IMR-90 (cell line): ENCODE measurements at regions not wholly inside any gene's neighbourhood (a gene's known extent, or its start where the extent isn't known, plus 50 kb on each side); places are given as distances from the start of the nearest gene placed in this dataset.

Experiments
- ATAC-seq: fragments of 200-7000 bp; cut with Tn5 transposase; 2 replicates; pipeline ENCODE4 v1.9.1; 2020; ENCODE audit warnings: low read depth, mild to moderate bottlenecking, moderate library complexity
- BruUV-seq: library from RNA; stranded (reverse); fragments of 400-500 nt; replicated peaks from 2 replicates; lab custom pipeline; 2021; lab: Mats Ljungman, UMichigan
- CTCF ChIA-PET: fragments of 300-600 bp; formaldehyde crosslinking; extraction: SDS; loops from one replicate; lab custom pipeline; 2021; ENCODE audit warnings: antibody characterized with exemption; lab: Yijun Ruan, JAX
- POLR2A ChIA-PET: fragments of 300-600 bp; sonication (Branson Sonifier 250); formaldehyde crosslinking; loops from one replicate; lab custom pipeline; 2022; ENCODE audit warnings: antibody characterized with exemption; ENCODE audit not compliant: unreplicated experiment; lab: Charles Lee
- DNase-seq: peaks from one replicate; pipeline ENCODE4 v3.0.0; 2013
- H2AFZ ChIP-seq: replicated peaks from 2 replicates; pipeline ENCODE3; 2013; ENCODE audit warnings: low read length, mild to moderate bottlenecking; ENCODE audit not compliant: poor library complexity
- H2AK5ac ChIP-seq: 2 replicates; pipeline ENCODE4 v1.6.1; 2013; ENCODE audit warnings: low read depth, low read length, inconsistent platforms
- H2AK9ac ChIP-seq: replicated peaks from 2 replicates; pipeline ENCODE3; 2013; ENCODE audit warnings: mild to moderate bottlenecking, low read depth, low read length, moderate library complexity; ENCODE audit not compliant: poor library complexity
- H2BK120ac ChIP-seq: 2 replicates; pipeline ENCODE4 v1.6.1; 2013; ENCODE audit warnings: low read depth, low read length, inconsistent platforms
- H2BK15ac ChIP-seq: 3 replicates; pipeline ENCODE4 v1.6.1; 2013; ENCODE audit warnings: low read depth, low read length, inconsistent platforms
- H2BK20ac ChIP-seq: 2 replicates; pipeline ENCODE4 v1.6.1; 2013; ENCODE audit warnings: low read depth, mild to moderate bottlenecking, inconsistent platforms, low read length, moderate library complexity
- H2BK5ac ChIP-seq: 2 replicates; pipeline ENCODE4 v1.6.1; 2013; ENCODE audit warnings: mild to moderate bottlenecking, low read depth, low read length, inconsistent platforms; ENCODE audit not compliant: poor library complexity, severe bottlenecking
- H3K14ac ChIP-seq: replicated peaks from 2 replicates; pipeline ENCODE4 v1.6.1; 2013; ENCODE audit warnings: low read depth, low read length, inconsistent platforms
- H3K18ac ChIP-seq: 2 replicates; pipeline ENCODE4 v1.6.1; 2013; ENCODE audit warnings: low read depth, low read length, control low read depth
- H3K23ac ChIP-seq: 2 replicates; pipeline ENCODE4 v1.6.1; 2013; ENCODE audit warnings: low read depth, low read length, inconsistent platforms
- H3K27ac ChIP-seq: 2 replicates; pipeline ENCODE4 v1.5.1; 2013; ENCODE audit warnings: mild to moderate bottlenecking, control low read depth, low read length; ENCODE audit not compliant: insufficient read depth
- H3K27me3 ChIP-seq: 2 replicates; pipeline ENCODE4 v1.6.1; 2013; ENCODE audit warnings: low read length; ENCODE audit not compliant: control insufficient read depth, insufficient read depth
- H3K36me3 ChIP-seq: 2 replicates; pipeline ENCODE4 v1.6.1; 2013; ENCODE audit warnings: low read length, mixed read lengths; ENCODE audit not compliant: control insufficient read depth, insufficient read depth
- H3K4ac ChIP-seq: 2 replicates; pipeline ENCODE4 v1.6.1; 2013; ENCODE audit warnings: low read depth, low read length, inconsistent platforms
- H3K4me1 ChIP-seq: 2 replicates; pipeline ENCODE4 v1.6.1; 2013; ENCODE audit warnings: low read length, mixed read lengths; ENCODE audit not compliant: control insufficient read depth, insufficient read depth
- H3K4me2 ChIP-seq: 2 replicates; pipeline ENCODE4 v1.6.1; 2013; ENCODE audit warnings: low read depth, mild to moderate bottlenecking, control low read depth, low read length, moderate library complexity
- H3K4me3 ChIP-seq: 2 replicates; pipeline ENCODE4 v1.5.1; 2013; ENCODE audit warnings: low read depth, mild to moderate bottlenecking, control low read depth, low read length, moderate library complexity; ENCODE audit not compliant: insufficient read depth
- H3K56ac ChIP-seq: 2 replicates; pipeline ENCODE4 v1.6.1; 2013; ENCODE audit warnings: low read length, inconsistent platforms; ENCODE audit not compliant: insufficient read depth; ENCODE audit errors: extremely low read depth
- H3K79me1 ChIP-seq, 2 experiments: 2 replicates each; pipeline ENCODE4 v1.6.1; 2013; ENCODE audit warnings: low read length in 2 of 2, inconsistent platforms in 1 of 2, low read depth in 1 of 2
- H3K9ac ChIP-seq: 2 replicates; pipeline ENCODE4 v1.6.1; 2013; ENCODE audit warnings: low read depth, low read length, control low read depth
- H3K9me1 ChIP-seq: 2 replicates; pipeline ENCODE4 v1.6.1; 2013; ENCODE audit warnings: low read length, inconsistent platforms; ENCODE audit not compliant: insufficient read depth
- H3K9me3 ChIP-seq: 2 replicates; pipeline ENCODE4 v1.6.1; 2013; ENCODE audit warnings: low read length; ENCODE audit not compliant: control insufficient read depth, insufficient read depth
- H4K20me1 ChIP-seq: 2 replicates; pipeline ENCODE4 v1.6.1; 2013; ENCODE audit warnings: low read length, inconsistent platforms; ENCODE audit not compliant: insufficient read depth
- H4K5ac ChIP-seq: 2 replicates; pipeline ENCODE4 v1.6.1; 2013; ENCODE audit warnings: mild to moderate bottlenecking, low read depth, low read length, control low read depth
- H4K8ac ChIP-seq, 2 experiments: 2 replicates each; pipeline ENCODE4 v1.6.1; 2013; ENCODE audit warnings: low read depth in 2 of 2, low read length in 2 of 2, control low read depth in 1 of 2, inconsistent platforms in 1 of 2
- H4K91ac ChIP-seq: 2 replicates; pipeline ENCODE4 v1.6.1; 2013; ENCODE audit warnings: low read depth, low read length, inconsistent platforms; ENCODE audit not compliant: insufficient read depth
- BHLHE40 ChIP-seq: fragments of 150-350 bp; IDR thresholded peaks from 2 replicates; pipeline ENCODE4 v1.6.1; 2016; ENCODE audit warnings: mild to moderate bottlenecking, low read depth, low read length
- CHD1 ChIP-seq: IDR thresholded peaks from 2 replicates; pipeline ENCODE4 v1.6.1; 2012; ENCODE audit warnings: low read depth, low read length, improper control_type of control experiment
- CTCF ChIP-seq: conservative IDR thresholded peaks from 2 replicates; pipeline ENCODE4 v1.5.1; 2012; ENCODE audit warnings: mild to moderate bottlenecking, low read depth, low read length, improper control_type of control experiment
- ELK1 ChIP-seq: fragments of 150-350 bp; IDR thresholded peaks from 2 replicates; pipeline ENCODE4 v1.6.1; 2016; ENCODE audit warnings: low read depth, mild to moderate bottlenecking, low read length, moderate library complexity, borderline replicate concordance
- FOS ChIP-seq: fragments of 150-350 bp; IDR thresholded peaks from 2 replicates; pipeline ENCODE4 v1.6.1; 2016; ENCODE audit warnings: low read depth, low read length
- MAFK ChIP-seq: IDR thresholded peaks from 2 replicates; pipeline ENCODE4 v1.6.1; 2012; ENCODE audit warnings: low read depth, low read length, improper control_type of control experiment
- MAZ ChIP-seq: IDR thresholded peaks from 2 replicates; pipeline ENCODE4 v1.6.1; 2012; ENCODE audit warnings: low read depth, mild to moderate bottlenecking, low read length, improper control_type of control experiment, moderate library complexity, borderline replicate concordance
- NFE2L2 ChIP-seq: fragments of 150-350 bp; IDR thresholded peaks from 2 replicates; pipeline ENCODE4 v1.6.1; 2016; ENCODE audit warnings: low read depth, mild to moderate bottlenecking, low read length
- POLR2A ChIP-seq: IDR thresholded peaks from 2 replicates; pipeline ENCODE4 v1.6.1; 2012; ENCODE audit warnings: mild to moderate bottlenecking, low read depth, low read length
- RAD21 ChIP-seq: IDR thresholded peaks from 2 replicates; pipeline ENCODE4 v1.6.1; 2012; ENCODE audit warnings: low read length, improper control_type of control experiment
- RCOR1 ChIP-seq: IDR thresholded peaks from 2 replicates; pipeline ENCODE4 v1.6.1; 2012; ENCODE audit warnings: mild to moderate bottlenecking, low read length, improper control_type of control experiment; ENCODE audit not compliant: insufficient replicate concordance
- RFX5 ChIP-seq: IDR thresholded peaks from 2 replicates; pipeline ENCODE4 v1.8.0; 2012; ENCODE audit warnings: low read depth, mild to moderate bottlenecking, low read length, moderate library complexity
- USF2 ChIP-seq: fragments of 150-350 bp; IDR thresholded peaks from 2 replicates; pipeline ENCODE4 v1.6.1; 2017; ENCODE audit warnings: mild to moderate bottlenecking, antibody characterized with exemption, low read length, low read depth
- WGBS, 2 experiments: methylation state at CpG; one replicate each; pipeline versions ENCODE4 v1.1.5 to v1.1.7; 2013; ENCODE audit warnings: missing lambda C conversion rate in 2 of 2; ENCODE audit not compliant: insufficient read length in 1 of 2; ENCODE audit errors: extremely low coverage in 2 of 2; 5-methylcytosine and 5-hydroxymethylcytosine counted together
- dilution Hi-C: fragments of 300-500 bp; cut with HindIII; formaldehyde crosslinking; loops from one replicate; pipeline ENCODE4 v1.14.3; 2018; ENCODE audit warnings: low sequenced_read_pairs; ENCODE audit not compliant: unreplicated experiment
- in situ Hi-C: fragments of 300-500 bp; cut with MboI; formaldehyde crosslinking; loops from 3 replicates; pipeline ENCODE4 v1.14.3; 2019; ENCODE audit warnings: low sequenced_read_pairs, inconsistent platforms, mixed read lengths
- intact Hi-C: fragments of 100-400 bp; cut with micrococcal nuclease; formaldehyde crosslinking; loops from 2 replicates; pipeline ENCODE4 v1.10.0; 2022

- no peak overlapping the region for H3K14ac ChIP-seq
- no peak for ATAC-seq
- ChIA-PET POLR2A (no interaction called here), CTCF (no interaction called here)
- no peak overlapping the region for H3K4me2 ChIP-seq
- H4K91ac ChIP-seq = no peak overlapping the region
- no CpG with 5 or more reads among the region's 10 CpGs for WGBS, 2 experiments
- H4K5ac ChIP-seq = no peak overlapping the region
- no peak overlapping the region for H4K8ac ChIP-seq
- no peak overlapping the region for H3K56ac ChIP-seq
- no peak overlapping the region for H2BK5ac ChIP-seq
- no peaks in the 10 kb centered on the region for H4K20me1 ChIP-seq
- no peak overlapping the region for H3K23ac ChIP-seq
- H3K4me3 ChIP-seq = no peak overlapping the region
- H3K4ac ChIP-seq = no peak overlapping the region
- no peak overlapping the region for H2BK15ac ChIP-seq
- no peak overlapping the region for H2AK9ac ChIP-seq
- intact Hi-C loops (no loop called here), dilution Hi-C loops (no loop called here), in situ Hi-C loops (no loop called here)
- no peak overlapping the region for H2AFZ ChIP-seq
- no peak overlapping the region for H2BK20ac ChIP-seq
- no TSS peak for BruUV-seq
- DNase-seq = no peak
- no peak for TF ChIP-seq RCOR1
- TF ChIP-seq CHD1 = no peak
- TF ChIP-seq POLR2A = no peak
- TF ChIP-seq NFE2L2 = no peak
- no peak for TF ChIP-seq RAD21
- TF ChIP-seq CTCF = no peak
- TF ChIP-seq ELK1 = no peak
- no peak for TF ChIP-seq FOS
- no peak for TF ChIP-seq BHLHE40
- no peak for TF ChIP-seq MAFK
- no peak for TF ChIP-seq USF2
- TF ChIP-seq MAZ = no peak
- no peak for TF ChIP-seq RFX5
- H3K18ac ChIP-seq = no peak overlapping the region
- H3K9me1 ChIP-seq = no peaks in the 10 kb centered on the region
- no peak overlapping the region for H3K9ac ChIP-seq
- H3K9me3 ChIP-seq = peaks cover 4% of the 10 kb centered on the region
- H3K27ac ChIP-seq = no peak overlapping the region
- H2BK120ac ChIP-seq = no peak overlapping the region
- no peaks in the 10 kb centered on the region for H3K36me3 ChIP-seq
- peaks cover 28% of the 10 kb centered on the region for H3K27me3 ChIP-seq
- no peaks in the 10 kb centered on the region for H3K4me1 ChIP-seq
- no peak overlapping the region for H2AK5ac ChIP-seq
- H3K79me1 ChIP-seq = no peaks in the 10 kb centered on the region
These were observed 57.6 kb upstream of the CBFA2T3 start for GRCh38 chr16:89034573-89034961.
